ENCODE measurements at regions not wholly inside any gene's neighbourhood (a gene's known extent, or its start where the extent isn't known, plus 50 kb on each side); places are given as distances from the start of the nearest gene placed in this dataset.

DNA sequence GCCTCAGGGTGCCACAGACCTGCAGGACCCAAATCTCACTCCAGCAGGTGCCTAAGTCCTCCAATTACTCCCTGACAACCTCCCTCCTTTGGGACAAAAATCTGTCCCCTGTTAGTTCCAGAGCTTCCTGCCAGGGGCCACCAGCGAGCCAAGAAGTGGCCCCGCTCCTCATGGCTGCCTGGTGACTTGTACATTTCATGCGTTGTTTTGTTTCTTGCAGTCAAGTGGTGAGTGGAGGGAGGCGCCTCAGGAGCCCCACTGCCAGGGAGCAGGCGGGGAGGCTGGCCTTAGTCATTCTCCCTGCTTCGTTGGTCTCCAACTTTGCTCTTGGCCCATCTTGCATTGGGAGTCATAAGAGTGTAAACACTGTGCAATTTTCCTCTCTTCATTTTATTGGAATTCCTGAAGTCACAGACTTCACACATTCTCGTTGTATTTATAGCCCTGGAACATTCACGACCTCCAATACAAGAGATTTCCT, 81.3 kb downstream of the KCNF1 start:
- DNase-seq = peak; percentile 28
- POLR2A ChIA-PET (ENCODE audit: unreplicated experiment) = no interaction called here
- no peak overlapping the region for H3K56ac ChIP-seq (ENCODE audit: extremely low read depth, insufficient read depth, low read length)

More for the DNA sequence above, 81.3 kb downstream of the KCNF1 start:
- CTCF ChIA-PET = interaction anchor here (0.5 to 0.6 kb wide), 2 partner anchors 10 to 19 kb away, joined by 3 read pairs; no protein-coding TSS in a partner anchor
- intact Hi-C loops (cut with micrococcal nuclease) = no loop called here
- BruUV-seq (replicated peaks) = no TSS peak
- Histone ChIP-seq H4K5ac (ENCODE audit: low read depth, low read length) (no peak overlapping the region), H3K9me1 (ENCODE audit: insufficient read depth, low read length) (no peaks in the 10 kb centered on the region), H4K91ac (ENCODE audit: insufficient read depth, low read depth, low read length) (no peak overlapping the region; the same call in 1 of the 2 replicates), H2BK120ac (ENCODE audit: low read depth, low read length) (no peak overlapping the region), H2AK5ac (ENCODE audit: low read depth, low read length) (no peak overlapping the region), H3K36me3 (ENCODE audit: control insufficient read depth, insufficient read depth, low read length) (no peaks in the 10 kb centered on the region), H3K23ac (ENCODE audit: low read depth, low read length) (no peak overlapping the region), H2BK15ac (ENCODE audit: low read depth, low read length) (no peak overlapping the region), H3K79me1 (ENCODE audit: low read depth in 1 of 2, low read length in 2 of 2) (no peaks in the 10 kb centered on the region), H3K27me3 (ENCODE audit: control insufficient read depth, insufficient read depth, low read length) (peaks cover 6% of the 10 kb centered on the region), H4K8ac (ENCODE audit: low read depth in 2 of 2, low read length in 2 of 2) (no peak overlapping the region), H3K14ac (replicated peaks; ENCODE audit: low read depth, low read length) (no peak overlapping the region), H3K9me3 (ENCODE audit: control insufficient read depth, insufficient read depth, low read length) (no peaks in the 10 kb centered on the region; the same call in 1 of the 2 replicates), H3K18ac (ENCODE audit: low read depth, low read length) (no peak overlapping the region), H3K4me3 (ENCODE audit: insufficient read depth, low read depth, low read length) (no peak overlapping the region), H2BK5ac (ENCODE audit: low read depth, low read length, poor library complexity, severe bottlenecking) (no peak overlapping the region), H3K27ac (ENCODE audit: insufficient read depth, low read length) (no peak overlapping the region), H2AK9ac (replicated peaks; ENCODE audit: low read depth, low read length, poor library complexity) (no peak overlapping the region), H3K4me2 (ENCODE audit: low read depth, low read length) (no peak overlapping the region), H3K4ac (ENCODE audit: low read depth, low read length) (no peak overlapping the region), H2BK20ac (ENCODE audit: low read depth, low read length) (no peak overlapping the region), H4K20me1 (ENCODE audit: insufficient read depth, low read length) (no peaks in the 10 kb centered on the region), H3K4me1 (ENCODE audit: control insufficient read depth, insufficient read depth, low read length) (no peaks in the 10 kb centered on the region), H2AFZ (replicated peaks; ENCODE audit: low read length, poor library complexity) (peak overlapping the region; percentile 6), H3K9ac (ENCODE audit: low read depth, low read length) (no peak overlapping the region)
- WGBS, 2 experiments (ENCODE audit: extremely low coverage in 2 of 2, insufficient read length in 1 of 2) = no CpG with 5 or more reads among the region's 8 CpGs
- in situ Hi-C loops (cut with MboI; ENCODE audit: low sequenced_read_pairs) = no loop called here
- ATAC-seq (ENCODE audit: low read depth) = peak; percentile 56; the same call in 1 of the 2 replicates
- dilution Hi-C loops (cut with HindIII; ENCODE audit: low sequenced_read_pairs, unreplicated experiment) = no loop called here
- TF ChIP-seq USF2 (IDR thresholded peaks at IDR 0.05; ENCODE audit: low read depth, low read length) (no peak), BHLHE40 (IDR thresholded peaks at IDR 0.05; ENCODE audit: low read depth, low read length) (no peak), CHD1 (IDR thresholded peaks at IDR 0.05; ENCODE audit: low read depth, low read length) (no peak), MXI1 (IDR thresholded peaks at IDR 0.05; ENCODE audit: borderline replicate concordance, low read depth, low read length) (no peak), MAFK (IDR thresholded peaks at IDR 0.05; ENCODE audit: low read depth, low read length) (no peak), RFX5 (IDR thresholded peaks at IDR 0.05; ENCODE audit: low read depth, low read length) (no peak), RAD21 (IDR thresholded peaks at IDR 0.05; ENCODE audit: low read length) (no peak), RCOR1 (IDR thresholded peaks at IDR 0.05; ENCODE audit: insufficient replicate concordance, low read length) (no peak), MAZ (IDR thresholded peaks at IDR 0.05; ENCODE audit: borderline replicate concordance, low read depth, low read length) (no peak), CEBPB (IDR thresholded peaks at IDR 0.05; ENCODE audit: low read depth, low read length) (no peak), SMC3 (IDR thresholded peaks at IDR 0.05; ENCODE audit: low read depth, low read length) (no peak), POLR2A (IDR thresholded peaks at IDR 0.05; ENCODE audit: low read depth, low read length) (no peak), NFE2L2 (IDR thresholded peaks at IDR 0.05; ENCODE audit: low read depth, low read length) (no peak), FOS (IDR thresholded peaks at IDR 0.05; ENCODE audit: low read depth, low read length) (no peak)
- TF ChIP-seq, protein P1, sequence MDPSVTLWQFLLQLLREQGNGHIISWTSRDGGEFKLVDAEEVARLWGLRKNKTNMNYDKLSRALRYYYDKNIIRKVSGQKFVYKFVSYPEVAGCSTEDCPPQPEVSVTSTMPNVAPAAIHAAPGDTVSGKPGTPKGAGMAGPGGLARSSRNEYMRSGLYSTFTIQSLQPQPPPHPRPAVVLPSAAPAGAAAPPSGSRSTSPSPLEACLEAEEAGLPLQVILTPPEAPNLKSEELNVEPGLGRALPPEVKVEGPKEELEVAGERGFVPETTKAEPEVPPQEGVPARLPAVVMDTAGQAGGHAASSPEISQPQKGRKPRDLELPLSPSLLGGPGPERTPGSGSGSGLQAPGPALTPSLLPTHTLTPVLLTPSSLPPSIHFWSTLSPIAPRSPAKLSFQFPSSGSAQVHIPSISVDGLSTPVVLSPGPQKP (IDR thresholded peaks at IDR 0.05; ENCODE audit: borderline replicate concordance, low read depth, low read length) = no peak
- TF ChIP-seq, protein P2, sequence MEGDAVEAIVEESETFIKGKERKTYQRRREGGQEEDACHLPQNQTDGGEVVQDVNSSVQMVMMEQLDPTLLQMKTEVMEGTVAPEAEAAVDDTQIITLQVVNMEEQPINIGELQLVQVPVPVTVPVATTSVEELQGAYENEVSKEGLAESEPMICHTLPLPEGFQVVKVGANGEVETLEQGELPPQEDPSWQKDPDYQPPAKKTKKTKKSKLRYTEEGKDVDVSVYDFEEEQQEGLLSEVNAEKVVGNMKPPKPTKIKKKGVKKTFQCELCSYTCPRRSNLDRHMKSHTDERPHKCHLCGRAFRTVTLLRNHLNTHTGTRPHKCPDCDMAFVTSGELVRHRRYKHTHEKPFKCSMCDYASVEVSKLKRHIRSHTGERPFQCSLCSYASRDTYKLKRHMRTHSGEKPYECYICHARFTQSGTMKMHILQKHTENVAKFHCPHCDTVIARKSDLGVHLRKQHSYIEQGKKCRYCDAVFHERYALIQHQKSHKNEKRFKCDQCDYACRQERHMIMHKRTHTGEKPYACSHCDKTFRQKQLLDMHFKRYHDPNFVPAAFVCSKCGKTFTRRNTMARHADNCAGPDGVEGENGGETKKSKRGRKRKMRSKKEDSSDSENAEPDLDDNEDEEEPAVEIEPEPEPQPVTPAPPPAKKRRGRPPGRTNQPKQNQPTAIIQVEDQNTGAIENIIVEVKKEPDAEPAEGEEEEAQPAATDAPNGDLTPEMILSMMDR (conservative IDR thresholded peaks at IDR 0.05; ENCODE audit: low read depth, low read length) = no peak
